ENCODE measurements at regions not wholly inside any gene's neighbourhood (a gene's known extent, or its start where the extent isn't known, plus 50 kb on each side); places are given as distances from the start of the nearest gene placed in this dataset.
"Not testable (repeated sequence)": the region's sequence is repeated elsewhere in the genome, so short reads cannot be mapped to it uniquely, and the experiment has no call there.

DNA sequence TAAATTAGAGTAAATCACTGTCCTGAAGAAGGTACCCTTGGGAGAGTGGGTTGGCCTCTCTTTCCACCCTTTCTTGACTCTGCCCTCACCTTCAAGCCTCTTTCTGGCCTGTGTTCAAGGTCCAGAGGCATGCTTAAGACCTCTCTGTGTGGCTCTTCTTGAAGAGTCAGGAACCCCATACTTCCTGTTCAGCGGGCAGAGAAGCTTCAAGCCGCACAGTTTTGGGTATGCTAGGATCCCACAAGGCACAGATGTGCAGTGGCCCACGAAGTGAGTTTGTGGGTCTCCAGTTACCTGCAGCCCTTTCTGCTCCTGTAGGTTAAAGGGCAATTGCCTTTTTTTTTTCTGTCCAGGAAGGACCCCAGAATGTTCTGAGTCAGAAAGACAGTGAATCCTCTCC, 113.7 kb downstream of the PPIAL4A start:
- DNase-seq (ENCODE audit: low read depth in 2 of 2) = not testable (repeated sequence)

DNA sequence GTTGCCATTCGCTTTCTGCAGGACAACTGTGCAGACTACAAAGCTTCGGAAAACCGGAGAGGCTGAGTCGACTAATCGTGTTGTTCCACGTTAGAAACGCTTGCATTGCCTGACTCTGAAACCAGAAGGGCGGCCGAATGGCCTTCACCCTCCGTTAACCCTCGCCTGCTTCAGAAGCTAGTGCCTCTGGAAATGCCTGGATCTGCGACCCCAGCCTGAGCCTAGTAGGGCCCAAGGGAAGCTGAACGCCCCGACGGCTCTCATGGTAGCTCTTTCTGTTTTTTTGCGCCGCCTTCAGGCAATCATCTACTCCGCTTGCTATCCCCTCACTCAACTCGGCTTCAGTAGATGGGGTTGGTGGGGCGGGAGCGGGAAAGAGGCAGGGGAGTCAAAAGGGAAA, 117.3 kb downstream of the PPIAL4A start:
- not testable (repeated sequence) for DNase-seq (ENCODE audit: low read depth in 2 of 2)

GRCh38 chr1:121007755-121008154, 118.2 kb downstream of the PPIAL4A start:
- not testable (repeated sequence) for DNase-seq (ENCODE audit: low read depth in 2 of 2)

DNA sequence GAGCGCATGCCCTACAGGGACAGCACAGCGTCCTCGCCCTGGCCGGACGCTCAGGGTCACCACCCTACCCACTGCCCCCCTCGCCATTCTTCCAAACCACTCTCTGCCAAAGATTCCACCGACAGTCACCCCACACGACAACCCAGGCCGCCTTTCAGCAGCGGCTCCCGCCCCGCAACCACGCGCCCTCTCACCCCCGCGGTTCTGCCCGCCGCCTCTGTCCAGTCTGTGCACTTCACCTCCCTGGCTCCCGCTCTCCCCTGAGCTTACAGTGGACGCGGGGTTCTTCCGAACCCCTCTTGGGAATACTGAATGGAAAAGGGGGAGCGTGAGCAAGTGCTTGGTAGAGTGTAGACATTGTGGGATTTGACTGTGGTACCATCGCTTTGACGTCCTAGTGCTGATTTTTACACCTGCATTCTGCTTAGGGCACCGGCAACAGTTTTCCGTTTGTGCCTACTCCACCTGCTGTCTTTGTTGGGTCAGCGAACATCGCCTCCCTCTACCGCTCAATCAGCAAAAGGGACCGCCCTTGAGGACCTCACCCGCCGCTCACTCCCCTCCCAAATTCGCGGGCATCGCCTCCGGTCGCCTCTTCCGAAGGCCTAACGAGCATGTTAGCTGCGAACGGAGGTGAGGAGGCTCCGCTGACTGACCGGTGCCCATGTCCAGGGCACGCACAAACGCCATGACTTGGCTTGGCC, 119.1 kb downstream of the PPIAL4A start:
- not testable (repeated sequence) for DNase-seq (ENCODE audit: low read depth in 2 of 2)

- DNase-seq (ENCODE audit: low read depth in 2 of 2) = peak; percentile 20 to 41
Measured at GRCh38 chr1:121009216-121010057, 119.9 kb downstream of the PPIAL4A start.

DNA sequence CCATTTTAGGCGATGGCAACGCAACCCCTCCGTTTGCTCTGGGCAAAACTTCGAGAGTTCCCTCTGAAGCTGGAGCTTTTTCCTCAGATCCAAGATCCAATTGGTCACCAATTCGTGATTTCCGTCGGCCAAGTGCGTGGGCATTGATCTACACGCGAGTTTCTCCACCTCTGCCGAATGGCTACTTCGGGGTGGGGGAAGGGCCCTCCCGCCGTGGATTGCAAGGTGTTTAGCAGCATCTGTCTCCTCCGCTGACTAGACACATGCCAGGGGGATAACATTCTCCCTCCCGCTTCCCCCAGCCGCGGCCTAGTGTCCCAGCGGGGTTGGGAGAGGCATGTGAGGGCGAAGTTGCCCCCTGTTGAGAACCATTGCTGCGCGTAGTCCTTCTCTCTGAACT, 120.6 kb downstream of the PPIAL4A start:
- not testable (repeated sequence) for DNase-seq (ENCODE audit: low read depth in 2 of 2)

- DNase-seq (ENCODE audit: low read depth in 2 of 2) = not testable (repeated sequence)
Measured at GRCh38 chr1:121013181-121013580, 123.6 kb downstream of the PPIAL4A start.

- not testable (repeated sequence) for DNase-seq (ENCODE audit: low read depth in 2 of 2)
Measured at GRCh38 chr1:121016182-121017028, 126.8 kb downstream of the PPIAL4A start.

- DNase-seq (ENCODE audit: low read depth in 2 of 2) = not testable (repeated sequence)
Measured at GRCh38 chr1:121019715-121020349, 130.3 kb downstream of the PPIAL4A start.

GRCh38 chr1:121020350-121021236, 131.0 kb downstream of the PPIAL4A start:
- DNase-seq (ENCODE audit: low read depth in 2 of 2) = not testable (repeated sequence)

GRCh38 chr1:121021716-121022115, 132.1 kb downstream of the PPIAL4A start:
- not testable (repeated sequence) for DNase-seq (ENCODE audit: low read depth in 2 of 2)

DNA sequence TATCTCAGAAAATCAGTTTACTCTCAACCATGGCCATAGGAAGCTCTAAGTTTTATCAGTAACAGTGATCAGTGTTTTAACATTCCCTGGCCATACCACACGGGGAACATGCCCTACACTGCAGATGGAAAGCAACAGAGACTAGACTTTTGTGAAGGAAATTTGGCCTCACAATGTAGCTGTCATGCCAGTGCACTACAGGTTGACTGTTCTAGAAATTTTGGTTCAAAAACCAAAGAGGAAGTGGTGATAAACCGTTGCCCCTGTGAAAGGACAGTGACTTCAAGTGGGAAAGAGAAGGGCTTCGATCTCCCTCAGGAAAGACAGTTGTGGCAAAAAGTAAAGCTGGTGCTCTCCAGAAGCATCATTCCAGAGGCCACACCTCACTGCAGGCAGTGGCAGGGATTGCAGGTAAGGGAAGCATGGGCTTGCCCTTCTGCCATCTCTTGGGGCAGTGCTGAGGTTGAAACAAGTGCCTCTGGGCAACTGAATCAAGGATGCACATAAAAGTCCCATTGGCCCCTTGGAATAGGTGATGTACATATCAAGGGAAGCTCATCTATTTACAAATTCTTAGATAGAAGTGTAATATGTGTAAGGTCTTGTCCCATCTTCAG, 143.4 kb downstream of the PPIAL4A start:
- not testable (repeated sequence) for DNase-seq (ENCODE audit: low read depth in 2 of 2)

DNA sequence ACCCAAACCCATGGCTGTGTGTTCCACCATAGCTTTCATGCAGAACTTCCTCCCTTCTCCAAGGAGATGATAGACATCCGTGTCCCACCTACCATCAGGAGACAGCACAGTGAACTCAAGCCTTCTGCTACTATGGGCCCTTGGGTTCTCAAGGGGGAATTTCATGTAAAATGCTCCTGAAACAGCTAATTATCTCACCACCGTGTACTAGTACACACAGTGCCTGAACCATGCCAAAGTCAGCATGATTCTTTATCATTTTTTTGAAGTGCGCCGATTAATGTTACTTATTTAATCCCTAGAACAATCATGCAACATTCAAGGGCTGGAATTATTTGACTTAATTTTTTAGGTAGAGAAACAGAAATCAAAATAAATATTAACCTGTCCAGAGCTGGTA, 147.2 kb downstream of the PPIAL4A start:
- not testable (repeated sequence) for DNase-seq (ENCODE audit: low read depth in 2 of 2)

DNA sequence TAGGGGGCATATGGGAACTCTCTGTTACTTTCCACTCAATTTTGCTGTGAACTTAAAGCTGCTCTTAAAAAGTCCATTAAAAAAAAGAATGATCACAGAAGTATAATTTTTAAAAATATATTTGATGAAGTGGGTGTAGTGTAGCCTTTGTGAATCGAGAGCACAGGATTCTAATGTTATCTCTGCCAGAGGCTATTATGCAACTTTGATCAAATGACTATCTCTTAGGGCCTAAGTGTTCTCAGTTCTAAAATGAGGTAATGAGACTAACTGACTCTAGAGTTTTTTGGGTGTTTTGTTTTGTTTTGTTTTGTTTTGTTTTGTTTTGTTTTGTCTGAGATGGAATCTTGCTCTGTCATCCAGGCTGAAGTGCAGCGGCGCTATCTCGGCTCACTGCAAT, 143.2 kb downstream of the FAM72B start:
- DNase-seq (ENCODE audit: low read depth in 2 of 2) = not testable (repeated sequence)

GRCh38 chr1:121041497-121041896, 142.6 kb downstream of the FAM72B start:
- DNase-seq (ENCODE audit: low read depth in 2 of 2) = not testable (repeated sequence)

- DNase-seq (ENCODE audit: low read depth in 2 of 2) = not testable (repeated sequence)
Measured at GRCh38 chr1:121042882-121043281, 141.3 kb downstream of the FAM72B start.

GRCh38 chr1:121048293-121048752, 135.8 kb downstream of the FAM72B start:
- DNase-seq (ENCODE audit: low read depth in 2 of 2) = not testable (repeated sequence)

- DNase-seq (ENCODE audit: low read depth in 2 of 2) = not testable (repeated sequence)
Measured at GRCh38 chr1:121048769-121049443, 135.2 kb downstream of the FAM72B start.

GRCh38 chr1:121050097-121050496, 134.0 kb downstream of the FAM72B start:
- not testable (repeated sequence) for DNase-seq (ENCODE audit: low read depth in 2 of 2)
